MM.1S (cell line): ENCODE measurements at regions not wholly inside any gene's neighbourhood (a gene's known extent, or its start where the extent isn't known, plus 50 kb on each side); places are given as distances from the start of the nearest gene placed in this dataset.

ENCODE experiments used
- DNase-seq: peaks from one replicate; pipeline ENCODE4 v3.0.0-alpha.2; 2015
- H2AFZ ChIP-seq: fragments of 300-600 bp; sonication (generic); 2 replicates; pipeline ENCODE4 v1.6.0; 2016; ENCODE audit warnings: antibody characterized with exemption, low read length
- H3F3A ChIP-seq: fragments of 300-600 bp; sonication (generic); 2 replicates; pipeline ENCODE4 v1.6.1; 2016; ENCODE audit warnings: mild to moderate bottlenecking, antibody characterized with exemption, low read length, moderate library complexity, mixed read lengths; ENCODE audit not compliant: insufficient read depth
- H3K27ac ChIP-seq: fragments of 300-600 bp; sonication (generic); 2 replicates; pipeline ENCODE4 v1.5.1; 2016; ENCODE audit warnings: mild to moderate bottlenecking, low read length
- H3K27me3 ChIP-seq: fragments of 300-600 bp; sonication (generic); replicated peaks from 2 replicates; pipeline ENCODE4 v1.6.0; 2016; ENCODE audit warnings: low read length; ENCODE audit not compliant: insufficient read depth
- H3K36me3 ChIP-seq: fragments of 300-600 bp; sonication (generic); replicated peaks from 2 replicates; pipeline ENCODE4 v1.6.1; 2016; ENCODE audit warnings: mild to moderate bottlenecking, low read length, mixed read lengths; ENCODE audit not compliant: insufficient read depth
- H3K4me1 ChIP-seq: fragments of 300-600 bp; sonication (generic); 2 replicates; pipeline ENCODE4 v1.6.1; 2016; ENCODE audit warnings: low read length, mixed read lengths
- H3K4me2 ChIP-seq: fragments of 300-600 bp; sonication (generic); 2 replicates; pipeline ENCODE4 v1.6.0; 2016; ENCODE audit warnings: low read depth, low read length
- H3K4me3 ChIP-seq: fragments of 300-600 bp; sonication (generic); 2 replicates; pipeline ENCODE4 v1.5.1; 2016; ENCODE audit warnings: low read length, mixed read lengths
- H3K79me2 ChIP-seq: fragments of 300-600 bp; sonication (generic); 2 replicates; pipeline ENCODE4 v1.6.1; 2016; ENCODE audit warnings: mixed run types, low read length, mixed read lengths
- H3K9ac ChIP-seq: fragments of 300-600 bp; sonication (generic); 2 replicates; pipeline ENCODE4 v1.6.1; 2016; ENCODE audit warnings: low read length, mixed read lengths
- H3K9me2 ChIP-seq: fragments of 300-600 bp; sonication (generic); replicated peaks from 2 replicates; pipeline ENCODE4 v1.6.1; 2016; ENCODE audit warnings: mild to moderate bottlenecking, low read length, mixed read lengths; ENCODE audit not compliant: insufficient read depth
- H3K9me3 ChIP-seq: fragments of 300-600 bp; sonication (generic); replicated peaks from 2 replicates; pipeline ENCODE4 v1.6.1; 2016; ENCODE audit warnings: mild to moderate bottlenecking, low read length, mixed read lengths; ENCODE audit not compliant: insufficient read depth
- H4K20me1 ChIP-seq: fragments of 300-600 bp; sonication (generic); 2 replicates; pipeline ENCODE4 v1.6.1; 2016; ENCODE audit warnings: mild to moderate bottlenecking, low read length, moderate library complexity, mixed read lengths; ENCODE audit not compliant: insufficient read depth
- EZH2 ChIP-seq: fragments of 300-600 bp; sonication (generic); optimal IDR thresholded peaks from 2 replicates; pipeline ENCODE3; 2017; ENCODE audit warnings: low read depth, mild to moderate bottlenecking, antibody characterized with exemption, low read length, mixed read lengths
- EZH2phosphoT487 ChIP-seq: fragments of 300-600 bp; sonication (generic); IDR thresholded peaks from 2 replicates; pipeline ENCODE4 v1.6.1; 2018; ENCODE audit warnings: antibody characterized with exemption, low read length
- TF ChIP-seq, protein P1 (sequence below): fragments of 300-600 bp; sonication (generic); IDR thresholded peaks from 2 replicates; pipeline ENCODE4 v1.5.1; 2016; ENCODE audit warnings: antibody characterized with exemption, low read length, mixed read lengths

- DNase-seq, result no peak
- H3K9me2 ChIP-seq, result no peaks in the 10 kb centered on the region
- no peaks in the 10 kb centered on the region for H3K79me2 ChIP-seq
- H3K27me3 ChIP-seq, result no peaks in the 10 kb centered on the region
- no peak overlapping the region for H3K9ac ChIP-seq
- H3K4me2 ChIP-seq, result no peak overlapping the region
- no peaks in the 10 kb centered on the region for H3F3A ChIP-seq
- no peak overlapping the region for H3K4me3 ChIP-seq
- TF ChIP-seq, protein P1, sequence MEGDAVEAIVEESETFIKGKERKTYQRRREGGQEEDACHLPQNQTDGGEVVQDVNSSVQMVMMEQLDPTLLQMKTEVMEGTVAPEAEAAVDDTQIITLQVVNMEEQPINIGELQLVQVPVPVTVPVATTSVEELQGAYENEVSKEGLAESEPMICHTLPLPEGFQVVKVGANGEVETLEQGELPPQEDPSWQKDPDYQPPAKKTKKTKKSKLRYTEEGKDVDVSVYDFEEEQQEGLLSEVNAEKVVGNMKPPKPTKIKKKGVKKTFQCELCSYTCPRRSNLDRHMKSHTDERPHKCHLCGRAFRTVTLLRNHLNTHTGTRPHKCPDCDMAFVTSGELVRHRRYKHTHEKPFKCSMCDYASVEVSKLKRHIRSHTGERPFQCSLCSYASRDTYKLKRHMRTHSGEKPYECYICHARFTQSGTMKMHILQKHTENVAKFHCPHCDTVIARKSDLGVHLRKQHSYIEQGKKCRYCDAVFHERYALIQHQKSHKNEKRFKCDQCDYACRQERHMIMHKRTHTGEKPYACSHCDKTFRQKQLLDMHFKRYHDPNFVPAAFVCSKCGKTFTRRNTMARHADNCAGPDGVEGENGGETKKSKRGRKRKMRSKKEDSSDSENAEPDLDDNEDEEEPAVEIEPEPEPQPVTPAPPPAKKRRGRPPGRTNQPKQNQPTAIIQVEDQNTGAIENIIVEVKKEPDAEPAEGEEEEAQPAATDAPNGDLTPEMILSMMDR, result no peak
- no peak for TF ChIP-seq EZH2phosphoT487
- no peak for TF ChIP-seq EZH2
- H3K36me3 ChIP-seq, result no peaks in the 10 kb centered on the region
- no peaks in the 10 kb centered on the region for H3K4me1 ChIP-seq
- no peak overlapping the region for H3K27ac ChIP-seq
- H2AFZ ChIP-seq, result no peak overlapping the region
- no peaks in the 10 kb centered on the region for H3K9me3 ChIP-seq
- no peaks in the 10 kb centered on the region for H4K20me1 ChIP-seq
Measured at GRCh38 chr4:83851261-83852084, 315.6 kb downstream of the GPAT3 start.

DNA sequence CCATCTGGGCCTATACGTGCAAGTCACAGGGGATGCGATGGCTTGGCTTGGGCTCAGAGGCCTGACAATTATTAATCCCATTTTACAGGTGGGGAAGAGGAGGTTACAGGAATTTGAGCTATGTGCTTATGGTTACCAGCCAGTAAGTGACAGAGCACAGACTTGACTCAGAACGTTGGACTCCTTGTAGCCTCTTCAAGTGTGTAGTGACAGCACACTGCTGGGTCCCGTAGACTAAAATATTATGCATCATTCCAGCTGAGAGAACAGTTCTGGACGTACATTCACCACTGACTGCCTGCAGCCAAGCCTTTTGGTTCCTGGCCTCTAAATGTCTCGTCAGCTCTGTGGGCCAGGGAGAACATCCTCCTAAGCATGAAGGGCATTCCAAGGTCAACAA is 314.5 kb downstream of the GPAT3 start:
- Histone ChIP-seq H3K4me1 (no peaks in the 10 kb centered on the region), H4K20me1 (no peaks in the 10 kb centered on the region), H3K27ac (no peak overlapping the region), H3K27me3 (no peaks in the 10 kb centered on the region), H3K4me2 (no peak overlapping the region), H3K36me3 (no peaks in the 10 kb centered on the region), H3K9me2 (no peaks in the 10 kb centered on the region), H3F3A (no peaks in the 10 kb centered on the region), H3K9ac (no peak overlapping the region), H3K4me3 (no peak overlapping the region), H3K9me3 (no peaks in the 10 kb centered on the region), H3K79me2 (no peaks in the 10 kb centered on the region), H2AFZ (no peak overlapping the region)
- TF ChIP-seq EZH2 (no peak), EZH2phosphoT487 (no peak)
- TF ChIP-seq, protein P1, result no peak
- no peak for DNase-seq

- no peak for DNase-seq
- Histone ChIP-seq H3K36me3 (no peaks in the 10 kb centered on the region), H3K9me3 (no peaks in the 10 kb centered on the region), H3K27me3 (no peaks in the 10 kb centered on the region), H3K9ac (no peak overlapping the region), H3K4me3 (no peak overlapping the region), H3K4me1 (no peaks in the 10 kb centered on the region), H3K27ac (no peak overlapping the region), H3K79me2 (no peaks in the 10 kb centered on the region), H2AFZ (no peak overlapping the region), H3K4me2 (no peak overlapping the region), H3K9me2 (no peaks in the 10 kb centered on the region), H4K20me1 (no peaks in the 10 kb centered on the region), H3F3A (no peaks in the 10 kb centered on the region)
- TF ChIP-seq, protein P1, result no peak
- TF ChIP-seq EZH2, result no peak
- no peak for TF ChIP-seq EZH2phosphoT487
Measured at GRCh38 chr4:83846193-83846830, 310.4 kb downstream of the GPAT3 start.
